ENCODE measurements at regions not wholly inside any gene's neighbourhood (a gene's known extent, or its start where the extent isn't known, plus 50 kb on each side); places are given as distances from the start of the nearest gene placed in this dataset.
"Not testable (repeated sequence)": the region's sequence is repeated elsewhere in the genome, so short reads cannot be mapped to it uniquely, and the experiment has no call there.

DNA sequence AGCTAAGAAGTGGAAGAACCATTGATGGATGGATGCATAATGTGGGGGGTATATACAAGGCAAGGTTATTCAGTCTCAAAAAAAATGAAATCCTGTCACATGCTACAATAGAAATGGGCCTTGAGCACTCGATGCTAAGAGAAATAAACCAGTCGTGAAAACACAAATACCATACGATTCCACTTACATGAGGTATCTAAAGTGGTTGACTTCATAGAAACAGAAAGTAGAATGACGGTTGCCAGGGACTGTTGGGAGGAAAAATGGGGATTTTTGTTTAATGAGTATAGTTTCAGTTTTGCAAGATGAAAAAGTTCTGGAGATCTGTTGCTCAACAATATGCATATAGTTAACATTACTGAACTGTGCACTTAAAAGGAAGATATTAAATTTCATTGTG is 223.6 kb upstream of the NLGN4Y start:
- Mint-ChIP-seq H3K36me3 (no peaks in the 10 kb centered on the region), H3K27ac (no peak overlapping the region), H3K4me3 (no peak overlapping the region), H3K4me1 (no peaks in the 10 kb centered on the region), H3K27me3 (ENCODE audit: low read depth in 3 of 3) (no peaks in the 10 kb centered on the region), H3K9me3 (peaks cover 0 to 2% (median 0%) of the 10 kb centered on the region in 6 donors)
- no peak for DNase-seq

DNA sequence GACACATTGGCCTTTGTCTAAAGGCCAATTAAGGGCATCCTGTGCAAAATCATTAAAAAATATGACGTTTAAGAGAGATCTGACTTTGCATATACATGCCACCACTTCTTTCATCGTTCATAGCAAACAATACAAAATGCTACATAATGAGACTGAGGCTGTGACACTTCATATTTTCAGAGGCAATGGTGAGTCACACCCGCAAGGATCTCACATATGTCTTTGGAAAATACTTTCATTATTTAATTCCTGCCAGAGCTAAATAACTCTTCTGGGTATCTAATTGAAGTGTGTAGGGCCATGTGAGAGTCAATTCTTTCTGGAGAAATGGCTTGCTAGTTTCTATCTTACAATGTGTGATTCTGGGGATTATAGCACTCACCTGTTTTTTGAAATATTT is 222.8 kb upstream of the NLGN4Y start:
- H3K9me3 Mint-ChIP-seq: peaks cover 0 to 2% (median 0%) of the 10 kb centered on the region in 6 donors
- no peak overlapping the region for H3K27ac Mint-ChIP-seq
- no peaks in the 10 kb centered on the region for H3K36me3 Mint-ChIP-seq
- no peak overlapping the region for H3K4me3 Mint-ChIP-seq
- no peaks in the 10 kb centered on the region for H3K27me3 Mint-ChIP-seq (ENCODE audit: low read depth in 3 of 3)
- no peak for DNase-seq
- no peaks in the 10 kb centered on the region for H3K4me1 Mint-ChIP-seq

DNA sequence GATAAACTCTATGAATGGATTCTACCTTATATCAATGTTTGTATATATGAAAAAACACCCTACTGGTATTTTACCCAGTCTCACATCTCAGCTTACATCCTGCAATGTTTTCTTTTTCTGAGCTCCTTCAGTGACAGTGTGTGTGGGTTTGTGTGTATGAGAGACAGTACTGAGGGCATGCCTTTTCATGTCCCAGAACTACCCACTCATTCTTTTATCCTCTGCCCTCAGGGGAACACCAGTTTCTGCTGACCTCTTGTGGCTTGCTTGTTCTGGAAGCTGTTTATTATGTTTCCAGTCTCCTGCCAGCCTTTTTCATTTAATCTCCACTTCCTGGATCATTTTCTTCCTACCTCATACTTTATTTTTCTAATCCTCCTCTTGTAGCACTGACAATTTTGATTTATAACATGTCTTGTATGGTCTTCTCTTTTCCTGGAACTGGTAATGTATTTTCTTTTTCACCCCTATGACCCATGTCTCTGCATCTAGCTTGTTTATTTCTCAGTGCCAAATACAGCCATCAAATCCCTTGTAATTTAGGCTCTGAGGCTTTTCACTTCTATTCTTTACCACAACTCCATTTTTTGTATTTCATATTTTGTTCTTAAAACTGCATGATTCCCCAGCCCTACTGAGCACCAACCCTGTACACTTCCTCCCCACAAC is 195.5 kb upstream of the NLGN4Y start:
- Mint-ChIP-seq H3K4me3 (no peak overlapping the region), H3K4me1 (no peaks in the 10 kb centered on the region), H3K27me3 (ENCODE audit: low read depth in 3 of 3) (no peaks in the 10 kb centered on the region), H3K9me3 (no peaks in the 10 kb centered on the region), H3K36me3 (no peaks in the 10 kb centered on the region), H3K27ac (no peak overlapping the region)
- DNase-seq: no peak

DNA sequence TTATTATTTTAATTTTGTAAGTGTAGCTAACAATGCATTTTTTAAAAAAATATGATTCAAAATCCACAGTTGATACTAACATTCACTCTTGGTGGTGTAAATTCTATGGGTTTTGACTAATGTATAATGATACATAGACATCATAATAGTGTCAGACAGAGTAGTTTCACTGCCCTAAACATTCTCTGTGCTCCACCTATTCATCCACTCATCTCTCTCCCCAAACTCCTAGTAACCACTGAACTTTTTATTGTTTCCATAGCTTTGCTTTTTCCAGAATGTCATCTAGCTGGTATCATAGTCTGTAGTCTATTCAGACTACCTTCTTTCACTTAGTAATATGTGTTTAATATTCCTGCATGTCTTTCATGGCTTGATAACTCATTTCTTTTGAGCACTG is 194.0 kb upstream of the NLGN4Y start:
- H3K4me1 Mint-ChIP-seq: no peaks in the 10 kb centered on the region
- DNase-seq: no peak
- no peaks in the 10 kb centered on the region for H3K36me3 Mint-ChIP-seq
- H3K27ac Mint-ChIP-seq: no peak overlapping the region
- no peaks in the 10 kb centered on the region for H3K9me3 Mint-ChIP-seq
- no peak overlapping the region for H3K4me3 Mint-ChIP-seq
- no peaks in the 10 kb centered on the region for H3K27me3 Mint-ChIP-seq (ENCODE audit: low read depth in 3 of 3)

DNA sequence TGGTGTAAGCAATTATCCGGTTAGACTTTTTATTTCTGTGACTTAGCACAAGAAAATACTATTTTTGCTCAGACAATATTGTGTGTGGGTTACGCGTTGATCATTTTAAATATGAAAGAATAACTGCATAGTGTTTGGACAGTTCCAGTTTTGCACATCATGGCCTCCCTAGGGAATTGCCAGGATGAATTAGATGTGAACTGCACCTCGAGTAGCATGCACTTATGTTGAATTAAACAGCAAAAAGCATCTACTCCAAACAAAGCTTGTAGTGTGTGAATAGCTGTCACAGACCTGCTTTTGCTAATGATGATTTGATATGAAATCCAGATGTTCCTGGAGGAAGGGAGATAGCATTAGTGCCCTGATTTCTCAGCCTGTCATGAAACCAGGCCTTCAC is 184.8 kb upstream of the NLGN4Y start:
- H3K36me3 Mint-ChIP-seq: peaks cover 0 to 3% (median 0%) of the 10 kb centered on the region in 3 donors
- H3K9me3 Mint-ChIP-seq: no peaks in the 10 kb centered on the region
- peaks cover 0 to 2% (median 0%) of the 10 kb centered on the region in 3 donors for H3K27me3 Mint-ChIP-seq (ENCODE audit: low read depth in 3 of 3)
- H3K27ac Mint-ChIP-seq: peak overlapping the region in 1 of 6 donors; percentile 94
- no peak overlapping the region for H3K4me3 Mint-ChIP-seq
- DNase-seq: no peak
- no peaks in the 10 kb centered on the region for H3K4me1 Mint-ChIP-seq

DNA sequence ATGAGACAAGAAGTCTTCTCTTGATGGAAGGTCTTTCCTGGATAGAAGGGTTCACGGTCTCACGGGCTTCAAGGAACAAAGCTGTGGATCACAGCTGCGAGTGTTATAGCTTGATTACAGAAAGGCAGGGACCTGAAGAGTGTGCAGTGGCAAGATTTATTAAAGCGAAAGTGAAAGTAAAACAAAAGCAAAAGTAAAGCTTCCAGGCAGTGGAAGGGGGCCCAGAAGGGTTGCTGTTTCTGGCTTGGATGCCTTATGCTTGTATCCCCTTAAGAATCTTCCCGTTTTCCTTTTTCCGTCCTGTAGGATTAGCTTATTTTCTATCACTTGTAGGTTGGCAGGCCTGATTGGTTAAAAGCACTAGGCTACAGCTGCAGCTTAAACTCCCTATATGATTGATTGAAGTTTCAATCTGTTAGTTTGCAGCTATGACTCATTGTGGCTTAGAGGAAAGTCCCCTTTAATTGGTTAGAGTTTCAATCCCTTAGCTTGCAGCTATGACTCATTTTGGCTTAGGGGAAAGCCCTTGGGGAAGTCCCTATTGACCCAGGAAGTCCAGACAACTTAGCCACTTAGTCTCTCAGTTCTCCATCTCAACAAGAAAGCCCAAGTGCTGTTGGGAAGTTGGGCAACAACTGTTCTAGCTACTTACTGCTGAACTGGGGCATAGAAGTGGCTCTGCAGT is 183.7 kb upstream of the NLGN4Y start:
- Mint-ChIP-seq H3K4me1 (no peaks in the 10 kb centered on the region), H3K36me3 (peaks cover 0 to 3% (median 0%) of the 10 kb centered on the region in 3 donors), H3K27ac (peak overlapping the region in 1 of 6 donors; percentile 94), H3K9me3 (no peaks in the 10 kb centered on the region), H3K4me3 (peak overlapping the region in 1 of 5 donors; percentile 84), H3K27me3 (ENCODE audit: low read depth in 3 of 3) (peaks cover 0 to 2% (median 0%) of the 10 kb centered on the region in 3 donors)
- no peak for DNase-seq

DNA sequence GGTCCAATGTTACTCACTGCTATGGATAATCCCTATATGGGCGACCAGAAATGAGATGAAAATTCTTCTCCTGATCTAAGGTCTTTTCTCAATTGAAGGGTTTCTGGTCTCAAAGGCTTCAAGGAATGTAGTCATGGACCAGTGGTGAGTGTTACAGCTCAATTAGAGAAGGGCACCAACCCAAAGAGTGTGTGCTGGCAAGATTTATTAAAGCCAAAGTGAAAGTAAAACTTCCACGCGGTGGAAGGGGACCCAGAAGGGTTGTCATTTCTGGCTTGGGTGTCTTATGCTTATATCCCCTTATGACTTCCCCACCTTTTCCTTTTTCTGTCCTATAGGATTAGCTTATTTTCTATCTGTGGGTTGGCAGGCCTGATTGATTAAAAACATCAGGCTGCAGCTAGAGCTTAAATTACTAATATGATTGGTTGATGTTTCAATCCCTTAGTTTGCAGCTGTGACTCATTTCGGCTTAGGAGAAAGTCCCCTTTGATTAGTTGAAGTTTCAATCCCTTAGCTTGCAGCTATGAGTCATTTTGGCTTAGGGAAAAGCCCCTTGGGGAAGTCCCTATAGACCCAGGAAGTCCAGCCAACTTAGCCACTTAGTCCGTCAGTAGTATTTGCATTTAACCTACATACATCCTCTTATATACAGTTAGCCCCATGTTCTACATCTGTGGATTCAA is 179.5 kb upstream of the NLGN4Y start:
- Mint-ChIP-seq H3K4me3 (peak overlapping the region in 1 of 5 donors; percentile 87), H3K4me1 (no peaks in the 10 kb centered on the region), H3K27me3 (ENCODE audit: low read depth in 3 of 3) (peaks cover 0 to 2% (median 0%) of the 10 kb centered on the region in 3 donors), H3K27ac (peak overlapping the region in 1 of 6 donors; percentile 93), H3K36me3 (peaks cover 0 to 3% (median 0%) of the 10 kb centered on the region in 3 donors), H3K9me3 (no peaks in the 10 kb centered on the region)
- DNase-seq: no peak

DNA sequence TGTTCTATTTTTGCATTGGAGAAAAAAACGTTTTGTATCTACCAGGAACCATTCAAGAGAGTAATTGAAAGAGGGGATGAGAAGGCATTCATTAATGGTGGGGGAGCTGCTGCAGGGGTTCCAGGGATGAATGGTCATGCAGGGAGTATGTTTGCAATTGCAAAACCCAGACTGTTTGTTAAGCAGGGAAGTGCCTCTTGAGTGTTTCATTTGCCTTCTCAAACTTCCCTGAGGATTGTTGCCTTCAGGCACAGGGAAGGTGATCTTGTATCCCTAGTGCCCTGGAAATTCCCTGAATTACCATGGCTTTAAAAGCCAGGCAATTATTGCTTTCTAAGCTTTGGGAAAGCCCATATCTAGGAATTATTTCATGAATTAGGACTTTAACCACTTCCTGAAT is 172.7 kb upstream of the NLGN4Y start:
- Mint-ChIP-seq H3K4me1 (no peaks in the 10 kb centered on the region), H3K27me3 (ENCODE audit: low read depth in 3 of 3) (peaks cover 0 to 4% (median 0%) of the 10 kb centered on the region in 3 donors), H3K36me3 (peaks cover 0 to 3% (median 0%) of the 10 kb centered on the region in 3 donors), H3K4me3 (no peak overlapping the region), H3K27ac (no peak overlapping the region), H3K9me3 (peaks cover 0 to 8% (median 0%) of the 10 kb centered on the region in 6 donors)
- no peak for DNase-seq

DNA sequence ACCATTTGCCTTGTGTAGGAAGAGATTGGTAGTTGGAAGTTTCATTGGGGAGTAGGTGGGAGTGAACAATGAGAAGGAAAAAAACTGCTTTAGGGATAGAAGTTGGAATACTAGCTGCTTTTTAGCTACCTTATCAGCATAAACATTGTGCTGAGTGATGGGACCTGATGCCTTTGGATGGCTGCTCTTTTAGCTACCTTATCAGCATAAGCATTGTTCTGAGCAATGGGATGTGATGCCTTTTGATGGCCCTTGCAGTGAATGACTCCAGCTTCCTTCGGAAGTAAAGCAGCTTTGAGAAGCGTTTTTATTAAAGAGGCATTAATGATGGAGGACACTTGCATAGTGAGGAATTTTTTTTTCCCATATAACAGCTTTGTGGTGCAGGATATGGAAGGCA is 168.2 kb upstream of the NLGN4Y start:
- H3K27me3 Mint-ChIP-seq (ENCODE audit: low read depth in 3 of 3): peaks cover 0 to 4% (median 0%) of the 10 kb centered on the region in 3 donors
- no peak for DNase-seq
- H3K36me3 Mint-ChIP-seq: peaks cover 0 to 3% (median 0%) of the 10 kb centered on the region in 3 donors
- H3K4me3 Mint-ChIP-seq: no peak overlapping the region
- peaks cover 0 to 19% (median 0%) of the 10 kb centered on the region in 6 donors for H3K9me3 Mint-ChIP-seq
- no peaks in the 10 kb centered on the region for H3K4me1 Mint-ChIP-seq
- no peak overlapping the region for H3K27ac Mint-ChIP-seq

DNA sequence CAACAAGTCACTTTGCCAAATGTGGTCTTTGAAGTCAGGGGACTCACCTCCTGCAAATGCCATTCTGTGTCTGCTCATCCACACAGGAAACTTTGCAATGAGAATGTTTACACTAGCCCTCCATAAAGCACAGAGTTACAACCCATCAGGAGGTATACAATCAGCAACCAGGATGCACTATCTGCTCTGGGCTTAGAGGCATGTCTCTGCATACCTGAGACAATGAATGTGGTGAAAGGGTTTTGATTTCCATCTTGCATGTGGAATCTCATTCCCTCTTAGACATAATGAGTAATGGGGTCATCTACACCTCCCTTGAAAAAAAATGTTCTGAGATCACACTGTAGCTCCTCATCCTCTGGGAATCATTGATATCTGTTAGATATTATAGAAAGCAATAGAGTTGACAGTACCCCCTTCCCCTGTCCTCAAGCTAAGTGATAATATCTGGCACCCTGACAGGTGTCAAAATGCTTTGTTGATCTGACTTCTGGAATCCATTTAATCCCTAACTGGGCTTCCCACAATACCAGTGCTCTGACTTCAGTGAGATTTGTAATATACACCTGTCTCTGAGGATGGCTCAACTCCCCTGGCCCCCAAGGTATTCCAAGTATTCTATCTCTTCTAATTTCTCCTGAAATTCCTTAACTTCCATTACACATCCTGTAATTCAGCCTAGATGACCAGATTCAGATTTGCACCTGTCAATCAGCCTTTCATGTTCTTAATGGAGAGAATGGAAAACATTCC is 163.4 kb upstream of the NLGN4Y start:
- DNase-seq: no peak
- Mint-ChIP-seq H3K27ac (no peak overlapping the region), H3K9me3 (peaks cover 0 to 17% (median 0%) of the 10 kb centered on the region in 6 donors), H3K27me3 (ENCODE audit: low read depth in 3 of 3) (peaks cover 0 to 1% (median 0%) of the 10 kb centered on the region in 3 donors), H3K36me3 (peaks cover 0 to 2% (median 0%) of the 10 kb centered on the region in 3 donors), H3K4me1 (no peaks in the 10 kb centered on the region), H3K4me3 (no peak overlapping the region)

DNA sequence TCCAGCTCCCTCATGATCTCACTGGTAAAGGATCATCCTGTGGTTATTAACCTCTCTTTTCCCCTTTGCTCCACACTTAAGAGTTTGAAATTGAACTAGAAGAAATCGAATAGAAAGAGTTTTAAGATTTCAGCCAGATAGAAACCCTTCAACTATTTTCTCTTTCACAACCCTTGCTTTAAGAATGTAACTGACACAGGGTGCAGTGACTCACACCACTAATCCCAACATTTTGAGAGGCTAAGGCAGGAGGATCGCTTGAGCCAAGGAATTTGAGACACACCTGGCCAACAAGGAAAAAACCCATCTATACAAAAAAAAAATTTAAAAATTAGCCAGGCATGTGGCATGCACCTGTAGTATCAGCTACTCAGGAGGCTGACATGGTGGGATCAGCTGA is 150.7 kb upstream of the NLGN4Y start:
- Mint-ChIP-seq H3K27me3 (ENCODE audit: low read depth in 3 of 3) (no peaks in the 10 kb centered on the region), H3K27ac (no peak overlapping the region), H3K9me3 (peaks cover 0 to 4% (median 0%) of the 10 kb centered on the region in 6 donors), H3K36me3 (no peaks in the 10 kb centered on the region), H3K4me1 (no peaks in the 10 kb centered on the region), H3K4me3 (no peak overlapping the region)
- no peak for DNase-seq

DNA sequence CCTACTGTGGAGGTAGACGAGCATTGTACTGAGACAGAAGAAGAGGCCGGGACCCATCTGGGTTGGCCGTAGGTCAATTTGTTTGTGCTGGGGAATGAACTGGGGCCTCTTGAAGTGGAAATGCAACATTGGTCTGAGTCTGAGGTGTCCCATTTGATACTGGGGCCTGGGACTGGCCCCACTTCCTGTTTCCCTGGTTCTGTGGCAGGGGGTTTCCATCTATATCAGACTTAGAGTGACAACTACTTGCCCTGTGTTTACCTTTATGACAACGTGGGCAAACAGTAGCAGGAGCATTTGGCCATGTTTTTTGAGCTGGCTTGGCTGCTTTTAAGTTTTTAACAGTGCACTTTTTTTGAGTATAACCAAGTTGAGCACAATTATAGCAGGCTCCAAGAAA is 146.1 kb upstream of the NLGN4Y start:
- no peak overlapping the region for H3K4me3 Mint-ChIP-seq
- no peak overlapping the region for H3K27ac Mint-ChIP-seq
- DNase-seq: no peak
- no peaks in the 10 kb centered on the region for H3K36me3 Mint-ChIP-seq
- H3K9me3 Mint-ChIP-seq: peaks cover 0 to 4% (median 0%) of the 10 kb centered on the region in 6 donors
- H3K27me3 Mint-ChIP-seq (ENCODE audit: low read depth in 3 of 3): no peaks in the 10 kb centered on the region
- H3K4me1 Mint-ChIP-seq: no peaks in the 10 kb centered on the region

DNA sequence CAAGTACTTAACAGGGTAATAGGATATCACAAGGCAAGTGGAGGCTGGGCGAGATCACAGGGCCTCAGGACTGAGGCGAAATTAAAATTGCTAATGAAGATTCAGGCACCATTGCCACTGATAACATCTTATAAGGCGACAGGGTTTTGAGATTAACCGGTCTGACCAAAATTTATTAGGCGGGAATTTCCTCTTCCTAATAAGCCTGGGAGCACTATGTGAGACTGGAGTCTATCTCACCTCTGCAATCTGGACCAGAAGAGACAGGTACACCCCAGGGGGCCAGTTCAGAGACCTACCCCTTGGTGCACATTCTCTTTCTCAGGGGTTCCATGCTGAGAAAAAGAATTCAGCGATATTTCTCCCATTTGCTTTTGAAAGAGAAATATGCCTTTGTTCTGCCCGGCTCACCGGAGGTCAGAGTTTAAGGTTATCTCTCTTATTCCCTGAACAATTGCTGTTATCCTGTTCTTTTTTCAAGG is 113.7 kb upstream of the NLGN4Y start:
- H3K36me3 Mint-ChIP-seq; DNase-seq; H3K27ac Mint-ChIP-seq; H3K4me3 Mint-ChIP-seq; H3K4me1 Mint-ChIP-seq; H3K9me3 Mint-ChIP-seq; H3K27me3 Mint-ChIP-seq (ENCODE audit: low read depth in 3 of 3): not testable (repeated sequence)
